GM12878 (cell line): ENCODE measurements at regions not wholly inside any gene's neighbourhood (a gene's known extent, or its start where the extent isn't known, plus 50 kb on each side); places are given as distances from the start of the nearest gene placed in this dataset.

Experiments
- ATAC-seq: fragments of 200-7000 bp; cut with Tn5 transposase; 3 replicates; pipeline ENCODE4 v1.9.1; 2020; ENCODE audit warnings: mild to moderate bottlenecking, moderate library complexity
- BruUV-seq: library from RNA; stranded (reverse); fragments of 400-500 nt; replicated peaks from 2 replicates; lab custom pipeline; 2021; lab: Mats Ljungman, UMichigan
- CTCF ChIA-PET: fragments of 300-600 bp; sonication (Branson Sonifier 250); formaldehyde crosslinking; extraction: SDS; loops from one replicate; lab custom pipeline; 2021; ENCODE audit warnings: inconsistent platforms; lab: Yijun Ruan, JAX
- POLR2A ChIA-PET: fragments of 350-600 bp; formaldehyde crosslinking; extraction: SDS; loops from one replicate; lab custom pipeline; 2021; ENCODE audit warnings: inconsistent platforms; lab: Charles Lee
- RAD21 ChIA-PET: fragments of 300-600 bp; sonication (Branson Sonifier 250); formaldehyde crosslinking; loops from one replicate; lab custom pipeline; 2023; ENCODE audit warnings: antibody characterized with exemption; ENCODE audit not compliant: unreplicated experiment; lab: Charles Lee
- SMC1A ChIA-PET: fragments of 300-600 bp; sonication (Branson Sonifier 250); formaldehyde crosslinking; loops from one replicate; lab custom pipeline; 2023; ENCODE audit not compliant: unreplicated experiment, uncharacterized antibody; lab: Charles Lee
- DNase-seq: peaks from one replicate; pipeline ENCODE4 v3.0.0-alpha.2; 2011; ENCODE audit warnings: low read depth, low spot score
- FAIRE-seq: peaks from 3 replicates; lab custom pipeline; 2011; peaks lifted over from hg19 to GRCh38; lab: Jason Lieb, UNC
- H2AFZ ChIP-seq: 2 replicates; pipeline ENCODE4 v1.6.0; 2011; ENCODE audit warnings: low read depth, low read length, control low read depth; ENCODE audit not compliant: control insufficient read depth
- H3K27ac ChIP-seq: 2 replicates; pipeline ENCODE4 v1.5.1; 2011; ENCODE audit warnings: control low read depth; ENCODE audit not compliant: control insufficient read depth, insufficient read depth
- H3K27me3 ChIP-seq, 2 experiments: replicated peaks in 1 of 2; 2 replicates each; pipeline versions ENCODE4 v1.6.0 to v1.6.1; 2011; ENCODE audit warnings: low read length in 1 of 2; ENCODE audit not compliant: control insufficient read depth in 2 of 2, insufficient read depth in 2 of 2
- H3K36me3 ChIP-seq, 2 experiments: 2 replicates each; pipeline ENCODE4 v1.5.1; 2011; ENCODE audit warnings: low read length in 1 of 2; ENCODE audit not compliant: control insufficient read depth in 2 of 2, insufficient read depth in 2 of 2
- H3K4me1 ChIP-seq: 2 replicates; pipeline ENCODE4 v1.6.1; 2011; ENCODE audit warnings: mild to moderate bottlenecking, low read length, moderate library complexity, mixed read lengths; ENCODE audit not compliant: control insufficient read depth, insufficient read depth
- H3K4me2 ChIP-seq: 2 replicates; pipeline ENCODE4 v1.6.0; 2011; ENCODE audit warnings: control low read depth; ENCODE audit not compliant: control insufficient read depth, insufficient read depth
- H3K4me3 ChIP-seq: fragments of 200-600 bp; sonication (generic); 2 replicates; pipeline ENCODE4 v1.5.1; 2016
- H3K79me2 ChIP-seq: 2 replicates; pipeline ENCODE4 v1.6.0; 2011; ENCODE audit warnings: low read length; ENCODE audit not compliant: control insufficient read depth, insufficient read depth
- H3K9ac ChIP-seq: 2 replicates; pipeline ENCODE4 v1.8.0; 2011; ENCODE audit warnings: low read length, control low read depth, mixed read lengths; ENCODE audit not compliant: control insufficient read depth, insufficient read depth
- H3K9me3 ChIP-seq: replicated peaks from 3 replicates; pipeline ENCODE4 v1.5.1; 2011; ENCODE audit warnings: mild to moderate bottlenecking, low read length; ENCODE audit not compliant: control insufficient read depth, insufficient read depth
- H4K20me1 ChIP-seq: 2 replicates; pipeline ENCODE4 v1.6.0; 2011; ENCODE audit not compliant: control insufficient read depth, insufficient read depth
- BACH1 ChIP-seq: fragments of 450-650 bp; IDR thresholded peaks from 2 replicates; pipeline ENCODE4 v1.6.1; 2017; ENCODE audit warnings: mild to moderate bottlenecking, borderline replicate concordance
- CEBPB ChIP-seq, 2 experiments: fragments of 150-350 bp in 1 of 2; IDR thresholded peaks; 2 replicates each; pipeline ENCODE4 v1.6.1; 2012 to 2014; ENCODE audit warnings: low read depth in 2 of 2, low read length in 2 of 2, borderline replicate concordance in 1 of 2, inconsistent platforms in 1 of 2
- CREM ChIP-seq: IDR thresholded peaks from 2 replicates; pipeline ENCODE4 v1.6.1; 2014; ENCODE audit warnings: antibody characterized with exemption, low read depth
- FOS ChIP-seq: IDR thresholded peaks from 3 replicates; pipeline ENCODE4 v1.6.1; 2011; ENCODE audit warnings: borderline replicate concordance; ENCODE audit not compliant: insufficient read length; ENCODE audit errors: extremely low read depth
- GATAD2B ChIP-seq: fragments of 450-650 bp; conservative IDR thresholded peaks from 2 replicates; pipeline ENCODE4 v1.6.1; 2017; ENCODE audit warnings: low read depth, mild to moderate bottlenecking, moderate library complexity
- HDAC2 ChIP-seq: fragments of 200-600 bp; sonication (generic); IDR thresholded peaks from 2 replicates; pipeline ENCODE4 v1.6.1; 2017
- NBN ChIP-seq: fragments of 450-650 bp; IDR thresholded peaks from 2 replicates; pipeline ENCODE4 v1.6.1; 2016
- NR2C2 ChIP-seq: IDR thresholded peaks from 2 replicates; pipeline ENCODE4 v1.6.1; 2011; ENCODE audit warnings: borderline replicate concordance, low read depth; ENCODE audit not compliant: control insufficient read depth, insufficient read length
- NR2F1 ChIP-seq: fragments of 450-650 bp; conservative IDR thresholded peaks from 2 replicates; pipeline ENCODE4 v1.6.1; 2017; ENCODE audit warnings: mild to moderate bottlenecking
- RB1 ChIP-seq: fragments of 450-650 bp; formaldehyde crosslinking; IDR thresholded peaks from 2 replicates; pipeline ENCODE4 v1.6.1; 2017; ENCODE audit warnings: mild to moderate bottlenecking, borderline replicate concordance
- RFX5 ChIP-seq: IDR thresholded peaks from 2 replicates; pipeline ENCODE4 v1.6.1; 2011; ENCODE audit warnings: low read depth, low read length, improper control_type of control experiment
- SP1 ChIP-seq: IDR thresholded peaks from one replicate; pipeline ENCODE4 v1.6.1; 2011; ENCODE audit warnings: low read depth, low read length
- SUZ12 ChIP-seq: fragments of 200-600 bp; sonication (generic); IDR thresholded peaks from one replicate; pipeline ENCODE4 v1.6.1; 2018; ENCODE audit warnings: antibody characterized with exemption, mild to moderate bottlenecking; ENCODE audit not compliant: unreplicated experiment
- ZNF687 ChIP-seq: fragments of 450-650 bp; IDR thresholded peaks from 2 replicates; pipeline ENCODE4 v1.6.1; 2017; ENCODE audit warnings: mild to moderate bottlenecking, moderate library complexity
- WGBS: methylation state at CpG from one replicate; pipeline ENCODE4 v1.1.6; 2016; ENCODE audit warnings: low lambda C conversion rate; ENCODE audit not compliant: insufficient replicate concordance, insufficient coverage; ENCODE audit errors: missing lambda C conversion rate; 5-methylcytosine and 5-hydroxymethylcytosine counted together
- in situ Hi-C: fragments of 300-500 bp; cut with MboI; formaldehyde crosslinking; loops from 9 replicates; pipeline ENCODE4 v1.14.3; 2018; ENCODE audit warnings: mixed read lengths
- intact Hi-C: fragments of 100-400 bp; cut with micrococcal nuclease; formaldehyde crosslinking; loops from one replicate; pipeline ENCODE4 v1.14.2; 2022; ENCODE audit not compliant: unreplicated experiment

- Histone ChIP-seq H4K20me1 (no peaks in the 10 kb centered on the region), H3K36me3 (no peaks in the 10 kb centered on the region), H2AFZ (no peak overlapping the region), H3K27ac (no peak overlapping the region), H3K4me2 (no peak overlapping the region), H3K79me2 (no peaks in the 10 kb centered on the region), H3K4me3 (no peak overlapping the region), H3K9ac (no peak overlapping the region), H3K4me1 (no peaks in the 10 kb centered on the region), H3K9me3 (no peaks in the 10 kb centered on the region), H3K27me3 (no peaks in the 10 kb centered on the region)
- 38% methylated on average over 1 of the region's 1 CpG for WGBS
- no TSS peak for BruUV-seq
- ChIA-PET SMC1A (no interaction called here), CTCF (interaction anchor here (1.1 kb wide), 1 partner anchor 1297 kb away, joined by 5 read pairs; no protein-coding TSS in a partner anchor), POLR2A (no interaction called here), RAD21 (no interaction called here)
- FAIRE-seq = no peak
- no peak for DNase-seq
- intact Hi-C loops = loop anchor here (10.0 kb wide), 1 partner anchor 393 kb away; no protein-coding TSS in a partner anchor
- in situ Hi-C loops = loop anchor here (25.0 kb wide), 1 partner anchor 1110 kb away; the partner anchor contains the start of gene EPHB1
- TF ChIP-seq CREM (no peak), SUZ12 (no peak), NR2F1 (no peak), NR2C2 (no peak), FOS (no peak), RFX5 (no peak), HDAC2 (no peak), NBN (no peak)
- no peak for ATAC-seq
These were observed 67.8 kb upstream of the PPP2R3A start for GRCh38 chr3:135897715-135898114.

GRCh38 chr3:135898774-135899173 lies 66.8 kb upstream of the PPP2R3A start:
- no peaks in the 10 kb centered on the region for H3K36me3 ChIP-seq
- H2AFZ ChIP-seq = no peak overlapping the region
- WGBS = 11% methylated on average over 3 of the region's 3 CpGs
- intact Hi-C loops = loop anchor here (10.0 kb wide), 1 partner anchor 394 kb away; no protein-coding TSS in a partner anchor
- no peaks in the 10 kb centered on the region for H3K4me1 ChIP-seq
- FAIRE-seq (no peak), ATAC-seq (no peak), DNase-seq (no peak)
- ChIA-PET RAD21 (no interaction called here), SMC1A (no interaction called here), POLR2A (no interaction called here), CTCF (no interaction called here)
- H3K9me3 ChIP-seq = no peaks in the 10 kb centered on the region
- H3K4me2 ChIP-seq = no peak overlapping the region
- H3K9ac ChIP-seq = no peak overlapping the region
- no TSS peak for BruUV-seq
- H3K79me2 ChIP-seq = no peaks in the 10 kb centered on the region
- no peak overlapping the region for H3K4me3 ChIP-seq
- in situ Hi-C loops = loop anchor here (25.0 kb wide), 1 partner anchor 1111 kb away; the partner anchor contains the start of gene EPHB1
- no peaks in the 10 kb centered on the region for H3K27me3 ChIP-seq
- H3K27ac ChIP-seq = no peak overlapping the region
- H4K20me1 ChIP-seq = no peaks in the 10 kb centered on the region
- TF ChIP-seq CEBPB (IDR thresholded peaks at IDR 0.05; ENCODE audit: borderline replicate concordance in 1 of 2, low read depth in 2 of 2, low read length in 2 of 2) (no peak), ZNF687 (no peak), SP1 (no peak), RB1 (no peak), BACH1 (no peak), GATAD2B (no peak)
